PC-3 (cell line): ENCODE measurements at regions not wholly inside any gene's neighbourhood (a gene's known extent, or its start where the extent isn't known, plus 50 kb on each side); places are given as distances from the start of the nearest gene placed in this dataset.

Experiments used
- ATAC-seq: fragments of 200-7000 bp; cut with Tn5 transposase; 2 replicates; pipeline ENCODE4 v1.9.1; 2020; ENCODE audit warnings: mild to moderate bottlenecking, moderate library complexity
- BruUV-seq: library from RNA; stranded (reverse); fragments of 400-500 nt; replicated peaks from 2 replicates; lab custom pipeline; 2021; lab: Mats Ljungman, UMichigan
- CTCF ChIA-PET: fragments of 300-600 bp; sonication (Branson Sonifier 250); formaldehyde crosslinking; loops from one replicate; lab custom pipeline; 2022; ENCODE audit warnings: antibody characterized with exemption; lab: Charles Lee
- POLR2A ChIA-PET: fragments of 300-600 bp; sonication (Branson Sonifier 250); formaldehyde crosslinking; loops from one replicate; lab custom pipeline; 2022; ENCODE audit warnings: antibody characterized with exemption; ENCODE audit not compliant: unreplicated experiment; lab: Charles Lee
- DNase-seq: peaks from one replicate; pipeline ENCODE4 v3.0.0-alpha.2; 2015
- H2AFZ ChIP-seq: fragments of 300-600 bp; sonication (generic); 2 replicates; pipeline ENCODE4 v1.6.0; 2016; ENCODE audit warnings: antibody characterized with exemption, low read length
- H3F3A ChIP-seq: fragments of 300-600 bp; sonication (generic); one replicate; pipeline ENCODE4 v1.6.0; 2017; ENCODE audit warnings: antibody characterized with exemption, low read length, control low read depth, mild to moderate bottlenecking; ENCODE audit not compliant: unreplicated experiment
- H3K27ac ChIP-seq: fragments of 300-600 bp; sonication (generic); 2 replicates; pipeline ENCODE4 v1.5.1; 2016; ENCODE audit warnings: mild to moderate bottlenecking, low read length
- H3K27me3 ChIP-seq: fragments of 300-600 bp; sonication (generic); 2 replicates; pipeline ENCODE4 v1.6.1; 2016; ENCODE audit warnings: low read length, mixed read lengths
- H3K36me3 ChIP-seq: fragments of 300-600 bp; sonication (generic); 2 replicates; pipeline ENCODE4 v1.6.1; 2016; ENCODE audit warnings: low read depth, mixed run types, low read length, mixed read lengths
- H3K4me1 ChIP-seq: fragments of 300-600 bp; sonication (generic); 2 replicates; pipeline ENCODE4 v1.5.1; 2016; ENCODE audit warnings: low read length; ENCODE audit not compliant: insufficient read depth
- H3K4me2 ChIP-seq: fragments of 300-600 bp; sonication (generic); 2 replicates; pipeline ENCODE4 v1.6.0; 2016; ENCODE audit warnings: low read length
- H3K4me3 ChIP-seq: fragments of 300-600 bp; sonication (generic); 2 replicates; pipeline ENCODE4 v1.5.1; 2016; ENCODE audit warnings: mild to moderate bottlenecking, low read length, mixed read lengths
- H3K79me2 ChIP-seq: fragments of 300-600 bp; sonication (generic); 2 replicates; pipeline ENCODE4 v1.6.1; 2017; ENCODE audit warnings: low read length, mixed read lengths
- H3K9ac ChIP-seq: fragments of 300-600 bp; sonication (generic); 2 replicates; pipeline ENCODE4 v1.6.0; 2016; ENCODE audit warnings: mild to moderate bottlenecking, low read length
- H3K9me2 ChIP-seq: fragments of 300-600 bp; sonication (generic); replicated peaks from 2 replicates; pipeline ENCODE4 v1.6.1; 2016; ENCODE audit warnings: mixed run types, low read length, mixed read lengths
- H3K9me3 ChIP-seq: fragments of 300-600 bp; sonication (generic); 2 replicates; pipeline ENCODE4 v1.6.1; 2016; ENCODE audit warnings: low read length, mixed read lengths
- H4K20me1 ChIP-seq: fragments of 300-600 bp; sonication (generic); 2 replicates; pipeline ENCODE4 v1.6.1; 2016; ENCODE audit warnings: low read length, mixed read lengths
- EZH2 ChIP-seq: fragments of 300-600 bp; sonication (generic); IDR thresholded peaks from one replicate; pipeline ENCODE4 v1.6.1; 2017; ENCODE audit warnings: antibody characterized with exemption, mild to moderate bottlenecking, low read length; ENCODE audit not compliant: unreplicated experiment
- EZH2phosphoT487 ChIP-seq: fragments of 300-600 bp; sonication (generic); IDR thresholded peaks from 2 replicates; pipeline ENCODE4 v1.6.1; 2018; ENCODE audit warnings: mild to moderate bottlenecking, antibody characterized with exemption, low read length, borderline replicate concordance
- intact Hi-C: fragments of 100-400 bp; cut with micrococcal nuclease; formaldehyde crosslinking; loops from 2 replicates; pipeline ENCODE4 v1.9.0; 2023
- TF ChIP-seq, protein P1 (sequence below): fragments of 300-600 bp; sonication (generic); conservative IDR thresholded peaks from 2 replicates; pipeline ENCODE4 v1.5.1; 2017; ENCODE audit warnings: antibody characterized with exemption, low read depth, mild to moderate bottlenecking, low read length

DNA sequence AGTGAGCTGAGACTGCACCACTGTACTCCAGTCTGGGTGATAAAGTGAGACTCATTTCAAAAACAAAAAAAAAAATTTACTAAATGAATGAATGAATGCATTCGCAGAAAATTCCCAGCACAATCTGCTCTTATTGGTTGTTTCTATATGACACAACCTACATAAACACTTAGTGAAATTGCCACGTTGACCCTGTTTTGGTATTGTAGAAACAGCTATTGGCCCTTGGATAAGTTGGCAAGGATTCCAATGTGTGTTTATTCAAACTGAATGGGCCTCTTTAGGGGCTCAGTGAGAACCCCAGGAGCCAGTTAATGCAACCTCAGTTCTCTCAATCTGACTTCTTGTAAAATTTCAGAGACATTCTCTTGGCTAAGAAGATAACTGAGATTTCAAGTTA, 66.0 kb downstream of the HHEX start:
- Histone ChIP-seq H3K27ac (no peak overlapping the region), H2AFZ (no peak overlapping the region), H3K4me2 (no peak overlapping the region), H3F3A (no peaks in the 10 kb centered on the region), H3K4me3 (no peak overlapping the region), H3K27me3 (no peaks in the 10 kb centered on the region), H3K4me1 (peaks cover 14% of the 10 kb centered on the region), H3K9me2 (no peaks in the 10 kb centered on the region), H3K79me2 (no peaks in the 10 kb centered on the region), H3K9ac (no peak overlapping the region), H3K36me3 (no peaks in the 10 kb centered on the region), H3K9me3 (no peaks in the 10 kb centered on the region), H4K20me1 (no peaks in the 10 kb centered on the region)
- TF ChIP-seq EZH2 (no peak), EZH2phosphoT487 (no peak)
- TF ChIP-seq, protein P1, sequence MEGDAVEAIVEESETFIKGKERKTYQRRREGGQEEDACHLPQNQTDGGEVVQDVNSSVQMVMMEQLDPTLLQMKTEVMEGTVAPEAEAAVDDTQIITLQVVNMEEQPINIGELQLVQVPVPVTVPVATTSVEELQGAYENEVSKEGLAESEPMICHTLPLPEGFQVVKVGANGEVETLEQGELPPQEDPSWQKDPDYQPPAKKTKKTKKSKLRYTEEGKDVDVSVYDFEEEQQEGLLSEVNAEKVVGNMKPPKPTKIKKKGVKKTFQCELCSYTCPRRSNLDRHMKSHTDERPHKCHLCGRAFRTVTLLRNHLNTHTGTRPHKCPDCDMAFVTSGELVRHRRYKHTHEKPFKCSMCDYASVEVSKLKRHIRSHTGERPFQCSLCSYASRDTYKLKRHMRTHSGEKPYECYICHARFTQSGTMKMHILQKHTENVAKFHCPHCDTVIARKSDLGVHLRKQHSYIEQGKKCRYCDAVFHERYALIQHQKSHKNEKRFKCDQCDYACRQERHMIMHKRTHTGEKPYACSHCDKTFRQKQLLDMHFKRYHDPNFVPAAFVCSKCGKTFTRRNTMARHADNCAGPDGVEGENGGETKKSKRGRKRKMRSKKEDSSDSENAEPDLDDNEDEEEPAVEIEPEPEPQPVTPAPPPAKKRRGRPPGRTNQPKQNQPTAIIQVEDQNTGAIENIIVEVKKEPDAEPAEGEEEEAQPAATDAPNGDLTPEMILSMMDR = no peak
- no peak for ATAC-seq
- POLR2A ChIA-PET = interaction anchor here (1.0 kb wide), 1 partner anchor 44 kb away, joined by 3 read pairs; no protein-coding TSS in a partner anchor
- DNase-seq = no peak
- intact Hi-C loops = no loop called here
- BruUV-seq = no TSS peak
- CTCF ChIA-PET = no interaction called here

DNA sequence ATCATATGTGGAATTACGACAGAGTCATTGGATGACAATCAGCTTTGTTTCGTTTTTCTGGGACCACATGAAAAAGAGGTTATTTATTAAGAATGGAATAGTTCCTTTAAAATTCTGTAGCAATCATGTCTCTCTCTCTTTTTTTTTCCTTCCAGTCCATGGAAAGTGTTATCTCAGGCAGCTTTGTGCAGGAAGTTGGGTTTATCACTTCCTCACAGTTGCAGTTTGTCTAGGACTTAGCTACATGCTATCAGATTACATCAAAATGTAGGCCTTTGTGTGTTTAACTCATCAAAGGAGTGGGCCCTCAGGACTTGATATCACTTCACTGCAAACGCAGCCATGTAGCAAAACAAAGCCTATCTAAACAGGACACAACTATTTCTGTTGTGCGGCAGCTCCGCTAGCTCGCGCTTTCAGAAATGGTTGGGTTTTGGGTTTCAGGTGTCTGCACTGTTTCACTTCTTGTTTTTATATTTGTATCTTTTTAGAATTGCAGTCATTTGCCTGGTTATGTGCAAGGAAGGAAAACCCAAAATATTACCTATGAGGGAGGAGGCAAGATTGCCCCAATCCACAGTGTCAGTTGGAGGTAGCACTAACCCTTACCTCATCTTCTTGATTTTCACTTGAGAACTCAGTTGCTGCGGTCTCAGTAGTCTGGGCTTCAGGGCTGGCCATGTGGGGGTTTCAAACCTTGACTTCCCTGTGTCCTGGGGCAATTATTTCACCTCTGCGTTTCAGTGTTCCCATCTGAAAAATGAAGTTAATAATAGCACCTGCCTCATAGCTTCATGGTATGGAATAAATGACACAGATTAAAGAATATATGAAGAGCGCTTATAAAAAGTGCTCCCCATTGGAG, 66.7 kb downstream of the HHEX start:
- intact Hi-C loops = no loop called here
- Histone ChIP-seq H3K9me2 (no peaks in the 10 kb centered on the region), H3K4me1 (peaks cover 16% of the 10 kb centered on the region), H3K79me2 (no peaks in the 10 kb centered on the region), H3K9me3 (no peaks in the 10 kb centered on the region), H3F3A (no peaks in the 10 kb centered on the region), H3K36me3 (no peaks in the 10 kb centered on the region), H4K20me1 (no peaks in the 10 kb centered on the region), H3K27me3 (no peaks in the 10 kb centered on the region), H3K27ac (no peak overlapping the region), H3K9ac (no peak overlapping the region), H3K4me2 (no peak overlapping the region), H3K4me3 (no peak overlapping the region), H2AFZ (0 out of 2 replicates have a peak overlapping the region, but pooled peaks have one; percentile 26)
- TF ChIP-seq EZH2phosphoT487 (no peak), EZH2 (no peak)
- TF ChIP-seq, protein P1 = no peak
- ChIA-PET CTCF (no interaction called here), POLR2A (interaction anchor here (0.6 to 1.0 kb wide), 3 partner anchors 27 to 52 kb away, joined by 3 to 4 read pairs (median 3); no protein-coding TSS in a partner anchor)
- no TSS peak for BruUV-seq
- no peak for DNase-seq
- ATAC-seq = no peak
